Small intestine (tissue), 7 donors: ENCODE measurements at regions not wholly inside any gene's neighbourhood (a gene's known extent, or its start where the extent isn't known, plus 50 kb on each side); places are given as distances from the start of the nearest gene placed in this dataset.

Experiments used
- DNase-seq, 2 donors: peaks; one replicate each; pipeline versions ENCODE4 v3.0.0 to v3.0.0-alpha.2; 2013
- FAIRE-seq: peaks from 2 replicates; lab custom pipeline; 2012; peaks lifted over from hg19 to GRCh38; lab: Jason Lieb, UNC
- H3K27ac ChIP-seq, 3 donors: one replicate each; pipeline ENCODE4 v1.5.1; 2013; ENCODE audit warnings: low read length in 2 of 3, mild to moderate bottlenecking in 2 of 3, control low read depth in 1 of 3, inconsistent platforms in 1 of 3, low read depth in 1 of 3, moderate library complexity in 1 of 3
- H3K27me3 ChIP-seq, 3 donors: one replicate each; pipeline ENCODE4 v1.6.1; 2013; ENCODE audit warnings: low read length in 3 of 3, inconsistent platforms in 1 of 3; ENCODE audit not compliant: control insufficient read depth in 3 of 3, insufficient read depth in 3 of 3
- H3K36me3 ChIP-seq, 3 donors: one replicate each; pipeline ENCODE4 v1.6.1; 2013; ENCODE audit warnings: low read length in 3 of 3, inconsistent platforms in 1 of 3, low read depth in 1 of 3, mild to moderate bottlenecking in 1 of 3, moderate library complexity in 1 of 3; ENCODE audit not compliant: control insufficient read depth in 3 of 3, insufficient read depth in 2 of 3
- H3K4me1 ChIP-seq, 3 donors: one replicate each; pipeline ENCODE4 v1.6.1; 2013; ENCODE audit warnings: low read length in 2 of 3, inconsistent platforms in 1 of 3, low read depth in 1 of 3, mild to moderate bottlenecking in 1 of 3, moderate library complexity in 1 of 3; ENCODE audit not compliant: control insufficient read depth in 3 of 3, insufficient read depth in 2 of 3
- H3K4me3 ChIP-seq, 3 donors: one replicate each; pipeline ENCODE4 v1.5.1; 2013; ENCODE audit warnings: low read length in 3 of 3, control low read depth in 1 of 3, inconsistent platforms in 1 of 3, low read depth in 1 of 3, mild to moderate bottlenecking in 1 of 3, moderate library complexity in 1 of 3
- H3K9me3 ChIP-seq, 2 donors: one replicate each; pipeline ENCODE4 v1.6.1; 2013; ENCODE audit warnings: low read depth in 1 of 2, low read length in 1 of 2; ENCODE audit not compliant: control insufficient read depth in 2 of 2, insufficient read depth in 1 of 2
- WGBS, 3 donors: extraction: QIAGEN DNeasy Blood & Tissue Kit; methylation state at CpG; one replicate each; pipeline ENCODE4 v1.1.7; 2013; 5-methylcytosine and 5-hydroxymethylcytosine counted together
- donor health status: healthy with polysubstance abuse.
- donor health status: control.
- donor health status: control.
- donor health status: Bipolar disorder and iron deficiency.
- donor health status: healthy.

DNA sequence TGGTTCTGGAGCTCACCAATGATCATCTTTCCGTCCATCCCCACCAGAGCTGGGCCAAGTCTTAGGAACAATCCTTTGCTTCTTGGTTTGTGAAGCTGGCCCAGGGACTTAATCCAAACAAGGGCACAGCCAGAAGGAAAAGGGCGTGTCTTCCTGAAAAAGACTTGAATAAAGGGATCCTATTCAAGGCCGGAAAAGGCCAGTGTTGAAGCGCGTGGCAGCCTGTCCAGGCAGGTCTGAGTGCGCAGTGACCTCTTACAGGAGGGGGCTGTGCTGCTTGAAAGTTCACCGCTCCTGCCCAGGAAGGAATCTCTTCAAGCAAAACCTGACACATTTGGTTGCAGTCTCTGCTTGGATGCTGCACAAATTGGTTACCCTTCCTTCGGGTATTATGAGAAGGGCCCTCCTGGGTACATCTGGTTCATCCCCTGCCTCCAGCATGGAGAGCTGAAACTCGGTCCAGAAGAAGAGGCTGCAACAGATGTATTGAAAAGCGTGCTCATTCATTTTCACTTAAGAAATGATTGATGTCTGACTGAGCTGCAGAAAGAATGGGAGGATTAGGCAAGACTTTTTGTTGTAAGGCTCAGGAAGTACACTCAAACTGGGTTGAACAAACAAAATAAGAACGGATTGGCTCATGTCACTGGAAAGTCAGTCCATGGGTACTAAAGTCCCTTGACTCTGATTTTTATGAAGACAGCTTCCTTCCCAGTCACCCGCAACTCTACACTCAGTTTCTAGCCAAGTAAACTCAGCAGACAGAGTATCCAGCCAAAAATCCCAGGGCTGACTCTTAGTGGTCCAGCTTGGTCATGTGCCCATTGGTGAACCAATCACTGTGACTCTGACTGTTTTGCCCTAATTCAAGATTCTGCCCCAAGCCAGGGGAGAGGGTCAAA is 136.3 kb downstream of the TFAP2C start:
- 63 to 80% (median 70%) methylated on average over 12 of the region's 12 CpGs for WGBS, 3 donors
- Histone ChIP-seq H3K9me3 (no peaks in the 10 kb centered on the region), H3K27ac (no peak overlapping the region), H3K4me3 (no peak overlapping the region), H3K27me3 (no peaks in the 10 kb centered on the region), H3K4me1 (no peaks in the 10 kb centered on the region), H3K36me3 (no peaks in the 10 kb centered on the region)
- FAIRE-seq (no peak), DNase-seq (no peak)

DNA sequence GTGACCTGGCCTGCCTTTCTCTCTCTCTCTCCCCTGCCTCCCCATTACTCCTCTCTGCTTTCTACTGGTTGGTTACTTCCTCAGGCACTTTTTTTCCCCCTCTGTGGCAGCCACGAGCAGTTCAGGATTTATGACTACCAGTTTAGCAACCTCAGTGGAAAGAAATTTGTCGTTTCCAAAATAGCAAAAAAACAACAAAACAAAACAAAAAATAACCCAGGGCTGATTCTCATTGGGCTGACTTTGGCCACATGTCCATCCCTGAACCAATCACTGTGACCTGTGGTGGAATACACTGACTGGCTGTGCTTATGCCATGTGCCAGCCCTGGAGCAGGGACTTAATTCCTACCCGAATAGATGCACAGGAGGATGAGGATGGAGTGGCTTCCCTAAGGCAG is 137.4 kb downstream of the TFAP2C start:
- Histone ChIP-seq H3K36me3 (no peaks in the 10 kb centered on the region), H3K27ac (no peak overlapping the region), H3K27me3 (no peaks in the 10 kb centered on the region), H3K4me3 (no peak overlapping the region), H3K9me3 (no peaks in the 10 kb centered on the region), H3K4me1 (no peaks in the 10 kb centered on the region)
- DNase-seq: no peak
- FAIRE-seq: no peak
- WGBS, 3 donors: 57 to 72% (median 61%) methylated on average over 3 of the region's 3 CpGs

DNA sequence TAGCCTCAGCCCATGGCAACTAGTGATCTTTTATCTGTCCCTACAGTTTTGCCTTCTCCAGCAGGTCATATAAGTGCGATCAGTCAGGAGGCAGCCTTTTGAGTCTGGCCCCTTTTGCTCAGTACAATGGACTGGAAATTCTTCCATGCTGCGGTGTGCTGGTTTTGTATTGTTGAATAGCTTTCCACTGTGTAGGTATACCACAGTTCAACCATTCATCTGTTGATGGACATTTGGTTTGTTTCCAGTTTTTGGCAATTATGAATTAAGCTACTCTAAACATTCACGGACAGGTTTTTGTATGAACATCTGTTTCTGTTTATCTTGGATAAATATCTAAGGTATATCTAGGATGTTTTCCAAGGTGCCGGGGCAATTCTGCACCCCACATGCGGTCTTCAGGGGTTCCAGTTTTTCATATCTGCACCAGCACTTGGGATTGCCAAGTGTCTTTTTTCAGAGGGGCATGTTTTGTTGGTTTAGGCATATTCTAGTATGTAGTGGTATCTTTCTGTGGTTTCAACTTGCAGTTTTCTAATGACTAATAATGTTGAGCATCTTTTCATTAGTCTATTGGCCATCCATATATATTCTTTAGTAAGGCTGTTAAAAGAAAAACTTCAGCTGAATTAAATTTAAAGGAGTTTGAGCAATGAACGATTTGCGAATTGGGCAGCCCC is 141.0 kb downstream of the TFAP2C start:
- no peaks in the 10 kb centered on the region for H3K36me3 ChIP-seq
- H3K27ac ChIP-seq: no peak overlapping the region
- no peak for FAIRE-seq
- no peak overlapping the region for H3K4me3 ChIP-seq
- 60 to 71% (median 68%) methylated on average over 7 of the region's 7 CpGs for WGBS, 3 donors
- no peak for DNase-seq
- no peaks in the 10 kb centered on the region for H3K9me3 ChIP-seq
- no peaks in the 10 kb centered on the region for H3K27me3 ChIP-seq
- H3K4me1 ChIP-seq: no peaks in the 10 kb centered on the region

DNA sequence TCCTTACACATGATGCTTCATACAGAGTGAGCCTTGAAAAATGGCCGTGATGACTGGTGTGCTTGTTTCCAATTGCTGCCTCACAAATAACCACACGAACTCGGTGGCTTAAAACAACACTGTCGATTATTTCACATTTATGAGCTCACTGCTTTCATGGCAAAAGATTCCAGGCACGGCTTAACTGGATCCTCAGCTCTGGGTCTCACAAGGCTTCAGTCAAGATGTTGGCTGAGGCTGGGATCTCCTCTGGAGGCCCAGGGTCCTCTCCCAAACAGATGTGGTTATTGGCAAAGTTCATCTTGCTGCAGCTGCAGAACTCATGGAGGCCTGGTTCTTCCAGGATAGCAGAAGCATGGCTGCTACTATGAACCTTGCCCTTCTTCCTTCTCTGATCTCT is 144.6 kb downstream of the TFAP2C start:
- FAIRE-seq: no peak

DNA sequence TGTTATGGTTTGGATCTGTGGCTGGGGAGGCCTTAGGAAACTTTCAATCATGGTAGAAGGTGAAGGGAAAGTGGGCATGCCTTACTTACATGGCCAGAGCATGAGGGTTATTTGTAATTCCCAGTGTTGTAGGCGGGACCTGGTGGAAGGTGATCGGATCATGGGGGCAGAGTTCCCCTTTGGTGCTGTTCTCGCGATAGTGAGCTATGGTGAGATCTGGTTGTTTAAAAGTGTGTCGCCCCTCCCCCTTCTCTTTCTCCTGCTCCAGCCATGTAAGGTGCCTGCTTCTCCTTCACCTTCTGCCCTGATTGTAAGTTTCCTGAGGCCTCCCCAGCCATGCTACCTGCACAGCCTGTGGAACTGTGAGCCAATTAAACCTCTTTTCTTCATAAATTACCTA is 145.8 kb downstream of the TFAP2C start:
- FAIRE-seq (no peak), DNase-seq (no peak)
- H3K27ac ChIP-seq: no peak overlapping the region
- H3K4me3 ChIP-seq: no peak overlapping the region
- no peaks in the 10 kb centered on the region for H3K27me3 ChIP-seq
- no peaks in the 10 kb centered on the region for H3K9me3 ChIP-seq
- no peaks in the 10 kb centered on the region for H3K4me1 ChIP-seq
- no peaks in the 10 kb centered on the region for H3K36me3 ChIP-seq
- 86 to 90% (median 88%) methylated on average over 5 of the region's 5 CpGs for WGBS, 3 donors

More for the DNA sequence above, 144.6 kb downstream of the TFAP2C start:
- Histone ChIP-seq H3K4me1 (no peaks in the 10 kb centered on the region), H3K36me3 (no peaks in the 10 kb centered on the region), H3K27me3 (no peaks in the 10 kb centered on the region), H3K4me3 (no peak overlapping the region), H3K9me3 (no peaks in the 10 kb centered on the region), H3K27ac (no peak overlapping the region)
- no peak for DNase-seq
- 71 to 86% (median 82%) methylated on average over 5 of the region's 5 CpGs for WGBS, 3 donors

DNA sequence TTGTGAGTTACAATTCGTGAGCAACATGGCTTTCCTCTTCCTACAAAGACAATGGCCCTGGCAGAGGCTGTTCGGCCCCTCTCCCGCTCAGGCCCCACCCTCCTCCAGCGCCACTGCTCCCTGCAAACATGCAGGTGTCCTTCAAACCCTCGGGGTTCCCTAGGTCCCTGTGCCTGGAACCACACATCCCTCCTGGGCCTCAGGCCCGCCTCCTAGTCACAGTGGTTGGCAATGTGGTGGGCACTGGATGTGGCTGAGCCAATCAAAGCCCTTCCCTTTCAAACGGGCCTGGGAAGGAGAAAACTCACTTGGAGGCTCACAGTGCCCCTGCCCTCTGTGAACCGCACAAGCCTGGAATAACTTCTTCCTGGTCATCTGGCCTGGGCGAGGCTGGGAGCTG is 147.2 kb downstream of the TFAP2C start:
- H3K9me3 ChIP-seq: no peaks in the 10 kb centered on the region
- H3K4me1 ChIP-seq: no peaks in the 10 kb centered on the region
- H3K4me3 ChIP-seq: no peak overlapping the region
- WGBS, 3 donors: 50 to 63% (median 53%) methylated on average over 9 of the region's 9 CpGs
- H3K36me3 ChIP-seq: no peaks in the 10 kb centered on the region
- H3K27me3 ChIP-seq: no peaks in the 10 kb centered on the region
- DNase-seq (no peak), FAIRE-seq (no peak)
- H3K27ac ChIP-seq: no peak overlapping the region

DNA sequence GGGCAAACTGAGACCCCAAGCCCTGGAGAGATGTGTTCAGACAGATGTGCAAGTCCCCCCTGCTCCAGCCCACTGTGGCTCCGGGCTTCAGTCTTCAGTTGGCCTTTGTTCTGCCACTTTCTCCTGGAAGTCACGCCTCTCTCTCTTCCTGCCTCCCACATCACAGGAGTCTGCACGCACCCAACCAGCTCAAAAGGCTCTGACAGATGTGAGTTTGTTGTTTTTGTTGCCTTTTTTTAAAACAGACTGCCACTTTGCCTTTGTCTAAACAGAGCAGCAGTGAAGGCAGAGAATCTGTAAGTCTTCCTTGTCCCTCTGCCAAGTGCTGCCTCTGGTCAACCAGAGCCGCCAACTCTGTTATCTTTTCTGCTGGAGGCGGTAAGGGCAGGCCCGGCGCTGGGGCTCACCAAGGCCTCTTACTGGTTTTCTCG is 149.7 kb downstream of the TFAP2C start:
- no peaks in the 10 kb centered on the region for H3K27me3 ChIP-seq
- H3K27ac ChIP-seq: no peak overlapping the region
- no peaks in the 10 kb centered on the region for H3K4me1 ChIP-seq
- H3K4me3 ChIP-seq: no peak overlapping the region
- DNase-seq: no peak
- H3K9me3 ChIP-seq: no peaks in the 10 kb centered on the region
- no peaks in the 10 kb centered on the region for H3K36me3 ChIP-seq
- no peak for FAIRE-seq
- 5 to 25% (median 13%) methylated on average over 8 of the region's 8 CpGs for WGBS, 3 donors

DNA sequence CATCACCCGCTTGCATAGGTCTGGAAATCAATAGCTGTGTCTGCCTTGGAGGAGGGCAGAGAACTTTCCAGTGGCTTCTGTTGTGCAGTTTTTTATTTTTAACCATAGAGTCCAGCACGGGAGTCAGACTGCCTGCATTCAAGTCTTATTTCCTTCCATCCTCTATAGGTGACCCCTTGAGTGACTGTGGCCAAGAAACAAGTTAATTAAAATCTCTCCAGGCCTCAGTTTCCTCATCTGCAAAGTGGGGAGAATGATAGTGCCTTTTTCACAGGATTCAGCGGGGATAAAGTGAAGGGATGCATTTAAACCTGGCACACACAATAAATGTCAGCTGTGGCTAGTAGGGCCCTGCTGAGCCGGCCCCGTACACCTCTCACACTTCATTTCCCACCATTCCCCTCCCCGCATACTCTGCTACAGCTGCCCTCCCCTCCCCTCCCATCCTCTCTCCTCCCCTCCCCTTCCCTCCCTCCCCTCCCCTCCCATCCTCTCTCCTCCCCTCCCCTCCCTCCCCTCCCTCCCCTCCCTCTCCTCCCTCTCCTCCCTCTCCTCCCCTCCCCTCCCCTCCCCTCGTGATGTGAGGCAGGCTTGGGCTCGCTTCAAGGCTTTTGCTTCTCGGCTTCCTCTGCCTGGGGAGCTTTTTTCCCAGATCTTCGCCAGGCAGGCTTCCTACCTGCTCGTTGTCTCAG is 150.5 kb downstream of the TFAP2C start:
- Histone ChIP-seq H3K4me1 (no peaks in the 10 kb centered on the region), H3K4me3 (no peak overlapping the region), H3K9me3 (no peaks in the 10 kb centered on the region), H3K27ac (no peak overlapping the region), H3K27me3 (no peaks in the 10 kb centered on the region), H3K36me3 (no peaks in the 10 kb centered on the region)
- FAIRE-seq: no peak
- WGBS, 3 donors: 55 to 71% (median 61%) methylated on average over 8 to 11 of the region's 11 CpGs
- no peak for DNase-seq
